Smooth muscle cell (in vitro differentiated cells): ENCODE measurements at regions not wholly inside any gene's neighbourhood (a gene's known extent, or its start where the extent isn't known, plus 50 kb on each side); places are given as distances from the start of the nearest gene placed in this dataset.

ENCODE experiments used
- DNase-seq: peaks from one replicate; lab custom pipeline; 2025; ENCODE audit not compliant: unreplicated experiment; lab: John Stamatoyannopoulos, UW
- H2AFZ ChIP-seq: fragments of 200-600 bp; sonication (generic); 2 replicates; pipeline ENCODE4 v1.6.0; 2016; ENCODE audit warnings: antibody characterized with exemption, low read depth, mild to moderate bottlenecking
- H3F3A ChIP-seq: fragments of 200-600 bp; sonication (generic); 2 replicates; pipeline ENCODE4 v1.6.0; 2017; ENCODE audit warnings: antibody characterized with exemption, low read depth
- H3K27ac ChIP-seq: fragments of 200-600 bp; sonication (generic); 2 replicates; pipeline ENCODE4 v1.5.1; 2016; ENCODE audit warnings: low read depth, mild to moderate bottlenecking
- H3K27me3 ChIP-seq: fragments of 200-600 bp; sonication (generic); 2 replicates; pipeline ENCODE4 v1.6.1; 2016; ENCODE audit warnings: low read depth, mild to moderate bottlenecking
- H3K36me3 ChIP-seq: fragments of 200-600 bp; sonication (generic); 2 replicates; pipeline ENCODE4 v1.5.1; 2016; ENCODE audit warnings: low read depth
- H3K4me1 ChIP-seq: fragments of 200-600 bp; sonication (generic); 2 replicates; pipeline ENCODE4 v1.5.1; 2016; ENCODE audit warnings: low read depth
- H3K4me2 ChIP-seq: fragments of 200-600 bp; sonication (generic); 2 replicates; pipeline ENCODE4 v1.6.0; 2016; ENCODE audit warnings: mild to moderate bottlenecking
- H3K4me3 ChIP-seq: fragments of 200-600 bp; sonication (generic); 2 replicates; pipeline ENCODE4 v1.5.1; 2016; ENCODE audit warnings: mild to moderate bottlenecking
- H3K79me2 ChIP-seq: fragments of 200-600 bp; sonication (generic); 2 replicates; pipeline ENCODE4 v1.6.0; 2016; ENCODE audit warnings: low read depth, mild to moderate bottlenecking
- H3K9ac ChIP-seq: fragments of 200-600 bp; sonication (generic); 2 replicates; pipeline ENCODE4 v1.6.0; 2016; ENCODE audit warnings: low read depth
- H3K9me3 ChIP-seq: fragments of 200-600 bp; sonication (generic); replicated peaks from 2 replicates; pipeline ENCODE4 v1.5.1; 2016; ENCODE audit warnings: low read depth
- H4K20me1 ChIP-seq: fragments of 200-600 bp; sonication (generic); 2 replicates; pipeline ENCODE4 v1.6.0; 2016; ENCODE audit warnings: low read depth
- WGBS: methylation state at CpG from one replicate; pipeline ENCODE4 v1.1.7; 2016; ENCODE audit warnings: low lambda C conversion rate; 5-methylcytosine and 5-hydroxymethylcytosine counted together
- TF ChIP-seq, protein P1 (sequence below): fragments of 200-600 bp; sonication (generic); IDR thresholded peaks from 2 replicates; pipeline ENCODE4 v1.5.1; 2017; ENCODE audit warnings: borderline replicate concordance, mild to moderate bottlenecking, antibody characterized with exemption; ENCODE audit not compliant: insufficient read depth, poor library complexity, severe bottlenecking

DNA sequence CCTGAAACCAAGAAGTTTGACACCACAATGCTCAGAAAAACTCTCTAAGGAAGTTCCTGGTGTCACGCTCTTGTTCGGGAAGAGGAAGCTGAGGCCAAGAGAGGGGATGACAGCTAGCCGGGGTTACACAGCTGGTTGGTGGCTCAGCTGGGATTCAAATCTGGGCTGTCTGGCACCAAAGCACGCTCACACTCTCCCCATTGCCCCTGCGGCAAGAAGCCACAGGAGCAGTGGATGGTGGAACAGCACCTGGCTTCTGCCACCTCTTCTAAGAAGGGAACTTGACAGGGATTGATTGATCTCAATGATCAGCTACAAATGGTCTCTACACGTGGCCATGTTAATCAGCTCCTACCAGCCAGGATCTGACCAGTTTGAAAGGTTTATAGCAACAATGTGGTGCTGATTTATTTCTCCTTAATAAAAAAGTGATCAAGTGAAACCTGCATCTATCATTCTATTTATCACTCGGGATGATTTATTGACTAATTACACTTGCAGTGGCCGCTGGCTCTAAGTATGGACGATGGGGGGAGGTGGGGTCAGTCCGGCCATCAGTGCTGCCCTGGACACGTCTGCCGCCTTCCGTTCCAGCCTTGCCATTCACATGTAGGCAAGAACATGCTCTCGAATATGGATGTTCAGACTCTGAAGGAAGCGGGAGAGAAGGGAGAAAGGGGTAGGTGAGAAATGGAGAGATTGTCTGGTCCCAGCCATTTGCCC is 71.9 kb upstream of the TOP1 start:
- no peak overlapping the region for H3K4me3 ChIP-seq
- no peaks in the 10 kb centered on the region for H3K79me2 ChIP-seq
- no peaks in the 10 kb centered on the region for H3K36me3 ChIP-seq
- no peak overlapping the region for H2AFZ ChIP-seq
- H3K27me3 ChIP-seq: peaks cover 5% of the 10 kb centered on the region
- TF ChIP-seq, protein P1, sequence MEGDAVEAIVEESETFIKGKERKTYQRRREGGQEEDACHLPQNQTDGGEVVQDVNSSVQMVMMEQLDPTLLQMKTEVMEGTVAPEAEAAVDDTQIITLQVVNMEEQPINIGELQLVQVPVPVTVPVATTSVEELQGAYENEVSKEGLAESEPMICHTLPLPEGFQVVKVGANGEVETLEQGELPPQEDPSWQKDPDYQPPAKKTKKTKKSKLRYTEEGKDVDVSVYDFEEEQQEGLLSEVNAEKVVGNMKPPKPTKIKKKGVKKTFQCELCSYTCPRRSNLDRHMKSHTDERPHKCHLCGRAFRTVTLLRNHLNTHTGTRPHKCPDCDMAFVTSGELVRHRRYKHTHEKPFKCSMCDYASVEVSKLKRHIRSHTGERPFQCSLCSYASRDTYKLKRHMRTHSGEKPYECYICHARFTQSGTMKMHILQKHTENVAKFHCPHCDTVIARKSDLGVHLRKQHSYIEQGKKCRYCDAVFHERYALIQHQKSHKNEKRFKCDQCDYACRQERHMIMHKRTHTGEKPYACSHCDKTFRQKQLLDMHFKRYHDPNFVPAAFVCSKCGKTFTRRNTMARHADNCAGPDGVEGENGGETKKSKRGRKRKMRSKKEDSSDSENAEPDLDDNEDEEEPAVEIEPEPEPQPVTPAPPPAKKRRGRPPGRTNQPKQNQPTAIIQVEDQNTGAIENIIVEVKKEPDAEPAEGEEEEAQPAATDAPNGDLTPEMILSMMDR: no peak
- no peaks in the 10 kb centered on the region for H3K4me1 ChIP-seq
- H4K20me1 ChIP-seq: no peaks in the 10 kb centered on the region
- H3K4me2 ChIP-seq: no peak overlapping the region
- H3K9ac ChIP-seq: no peak overlapping the region
- no peaks in the 10 kb centered on the region for H3K9me3 ChIP-seq
- H3F3A ChIP-seq: no peaks in the 10 kb centered on the region
- no peak for DNase-seq
- no peak overlapping the region for H3K27ac ChIP-seq
- WGBS: 85% methylated on average over 15 of the region's 15 CpGs

DNA sequence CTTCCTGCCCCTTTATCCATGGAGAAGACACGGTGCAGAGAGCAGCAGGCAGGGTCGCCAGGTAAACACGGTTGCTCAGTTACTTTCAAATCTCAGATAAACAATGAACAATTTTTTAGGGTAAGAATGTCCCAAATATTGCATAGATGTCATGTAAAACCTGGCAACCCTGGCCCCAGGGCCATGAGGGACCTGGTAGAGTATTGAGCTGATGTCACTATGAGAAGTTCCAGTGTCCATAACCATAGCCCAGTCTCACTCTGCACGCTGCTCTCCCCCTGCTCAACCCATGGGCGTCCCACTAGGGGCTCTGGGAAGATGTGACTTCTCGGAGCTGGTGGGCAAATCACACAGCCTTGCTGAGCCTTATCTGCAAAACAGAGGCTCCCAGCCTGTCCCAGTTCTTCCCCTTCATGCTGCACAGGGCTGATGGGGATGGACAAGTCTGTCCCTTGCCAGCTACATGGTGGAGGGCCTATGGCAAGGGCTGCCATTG is 71.3 kb upstream of the TOP1 start:
- H3K4me1 ChIP-seq: no peaks in the 10 kb centered on the region
- no peak overlapping the region for H3K27ac ChIP-seq
- no peaks in the 10 kb centered on the region for H4K20me1 ChIP-seq
- no peaks in the 10 kb centered on the region for H3K36me3 ChIP-seq
- no peak overlapping the region for H3K9ac ChIP-seq
- no peak for DNase-seq
- H3F3A ChIP-seq: no peaks in the 10 kb centered on the region
- H3K4me3 ChIP-seq: no peak overlapping the region
- H3K9me3 ChIP-seq: no peaks in the 10 kb centered on the region
- no peaks in the 10 kb centered on the region for H3K79me2 ChIP-seq
- WGBS: 95% methylated on average over 6 of the region's 6 CpGs
- H3K27me3 ChIP-seq: no peaks in the 10 kb centered on the region
- TF ChIP-seq, protein P1: no peak
- no peak overlapping the region for H2AFZ ChIP-seq
- H3K4me2 ChIP-seq: no peak overlapping the region

DNA sequence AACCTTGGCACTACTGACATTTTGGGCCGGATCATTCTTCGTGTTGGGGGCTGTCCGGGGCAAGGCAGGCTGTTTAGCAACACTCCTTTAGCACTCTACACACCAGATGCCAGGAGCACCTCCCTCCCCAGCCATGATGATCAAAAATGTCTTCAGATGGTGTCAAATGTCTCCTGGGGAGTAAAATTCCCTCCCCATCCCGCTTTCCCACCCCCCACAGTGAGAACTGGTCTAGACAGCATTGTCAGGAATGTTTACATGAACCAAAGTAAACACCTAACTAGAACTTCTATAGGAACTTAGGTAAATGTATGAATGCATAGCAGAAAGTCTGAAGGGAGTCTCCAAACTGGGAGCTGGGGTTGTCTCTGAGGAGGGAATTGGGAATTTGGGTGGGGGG is 70.0 kb upstream of the TOP1 start:
- 86% methylated on average over 4 of the region's 4 CpGs for WGBS
- Histone ChIP-seq H3F3A (no peaks in the 10 kb centered on the region), H3K27me3 (no peaks in the 10 kb centered on the region), H3K27ac (no peak overlapping the region), H2AFZ (no peak overlapping the region), H4K20me1 (no peaks in the 10 kb centered on the region), H3K9ac (no peak overlapping the region), H3K79me2 (no peaks in the 10 kb centered on the region), H3K4me1 (no peaks in the 10 kb centered on the region), H3K4me3 (no peak overlapping the region), H3K4me2 (no peak overlapping the region), H3K9me3 (no peaks in the 10 kb centered on the region), H3K36me3 (no peaks in the 10 kb centered on the region)
- no peak for DNase-seq
- TF ChIP-seq, protein P1: no peak
